ENCODE measurements at regions not wholly inside any gene's neighbourhood (a gene's known extent, or its start where the extent isn't known, plus 50 kb on each side); places are given as distances from the start of the nearest gene placed in this dataset.

GRCh38 chr6:26216359-26216885 lies 129.2 kb downstream of the HFE start:
- DNase-seq, result peak; percentile 45

- DNase-seq, result peak; percentile 57
Measured at GRCh38 chr6:26216886-26217713, 129.9 kb downstream of the HFE start.

GRCh38 chr6:26217714-26218075 lies 130.5 kb downstream of the HFE start:
- no peak for DNase-seq

- DNase-seq, result no peak
Measured at GRCh38 chr6:26218824-26219223, 131.6 kb downstream of the HFE start.

GRCh38 chr6:26220145-26220970 lies 133.1 kb downstream of the HFE start:
- DNase-seq, result no peak

GRCh38 chr6:26221186-26221585 lies 134.0 kb downstream of the HFE start:
- DNase-seq, result no peak

- no peak for DNase-seq
Measured at GRCh38 chr6:26222571-26222970, 135.3 kb downstream of the HFE start.

GRCh38 chr6:26223228-26223627 lies 136.0 kb downstream of the HFE start:
- DNase-seq, result no peak

GRCh38 chr6:26223650-26224546 lies 136.7 kb downstream of the HFE start:
- peak; percentile 55 for DNase-seq

GRCh38 chr6:26224547-26224912 lies 137.3 kb downstream of the HFE start:
- DNase-seq, result no peak

- no peak for DNase-seq
Measured at GRCh38 chr6:26224940-26225847, 138.0 kb downstream of the HFE start.

- no peak for DNase-seq
Measured at GRCh38 chr6:26225848-26226578, 138.8 kb downstream of the HFE start.

- no peak for DNase-seq
Measured at GRCh38 chr6:26226579-26226967, 138.4 kb upstream of the BTN3A2 start.

GRCh38 chr6:26230351-26230750 lies 134.6 kb upstream of the BTN3A2 start:
- no peak for DNase-seq

- DNase-seq, result no peak
Measured at GRCh38 chr6:26231006-26231587, 133.9 kb upstream of the BTN3A2 start.

- no peak for DNase-seq
Measured at GRCh38 chr6:26232306-26232939, 132.6 kb upstream of the BTN3A2 start.

- no peak for DNase-seq
Measured at GRCh38 chr6:26232940-26233648, 131.9 kb upstream of the BTN3A2 start.

GRCh38 chr6:26233649-26234420 lies 131.2 kb upstream of the BTN3A2 start:
- peak; percentile 44 for DNase-seq

All from effector CD8-positive, alpha-beta T cell (primary cell).